ENCODE measurements at regions not wholly inside any gene's neighbourhood (a gene's known extent, or its start where the extent isn't known, plus 50 kb on each side); places are given as distances from the start of the nearest gene placed in this dataset.

GRCh38 chr7:41252551-41252950 lies 450.3 kb downstream of the INHBA start:
- no peak for TF ChIP-seq CTCF (IDR thresholded peaks at IDR 0.05)
- TF ChIP-seq POLR2A (IDR thresholded peaks at IDR 0.05) = no peak
